HL-60 (cell line): ENCODE measurements at regions not wholly inside any gene's neighbourhood (a gene's known extent, or its start where the extent isn't known, plus 50 kb on each side); places are given as distances from the start of the nearest gene placed in this dataset.

ENCODE experiments used
- POLR2AphosphoS5 ChIP-seq: IDR thresholded peaks from 2 replicates; pipeline ENCODE4 v1.6.1; 2012; ENCODE audit warnings: low read depth
- SPI1 ChIP-seq: IDR thresholded peaks from 2 replicates; pipeline ENCODE4 v1.6.1; 2012; ENCODE audit warnings: low read depth, mild to moderate bottlenecking, borderline replicate concordance
- TF ChIP-seq, protein P1 (sequence below): IDR thresholded peaks from one replicate; pipeline ENCODE4 v1.5.1; 2011; ENCODE audit warnings: low read length, control low read depth, inconsistent platforms; ENCODE audit not compliant: insufficient read depth
- TF ChIP-seq, protein P2 (sequence below): IDR thresholded peaks from 2 replicates; pipeline ENCODE4 v1.6.1; 2012; ENCODE audit warnings: low read depth; ENCODE audit not compliant: insufficient replicate concordance

DNA sequence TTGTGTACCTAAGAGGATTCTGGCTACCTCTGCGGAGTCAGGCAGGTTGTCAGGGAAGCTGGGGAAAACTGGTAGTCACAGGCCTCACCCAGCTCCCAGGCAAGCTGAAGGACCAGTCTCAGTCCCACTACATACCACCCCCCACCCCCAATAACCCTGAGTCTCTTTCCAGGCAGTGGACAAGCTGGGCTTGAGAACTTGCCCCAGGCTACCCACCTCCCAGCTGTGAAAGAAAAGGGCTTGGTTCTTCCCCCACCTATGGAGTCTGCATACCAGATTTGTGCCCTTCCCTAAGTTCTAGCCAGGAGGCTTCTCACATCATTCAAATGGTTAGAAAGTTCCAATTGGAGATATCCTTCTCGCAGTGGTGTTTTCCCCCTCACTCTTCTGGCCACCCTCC, 1678.8 kb downstream of the MAT2B start:
- TF ChIP-seq, protein P1, sequence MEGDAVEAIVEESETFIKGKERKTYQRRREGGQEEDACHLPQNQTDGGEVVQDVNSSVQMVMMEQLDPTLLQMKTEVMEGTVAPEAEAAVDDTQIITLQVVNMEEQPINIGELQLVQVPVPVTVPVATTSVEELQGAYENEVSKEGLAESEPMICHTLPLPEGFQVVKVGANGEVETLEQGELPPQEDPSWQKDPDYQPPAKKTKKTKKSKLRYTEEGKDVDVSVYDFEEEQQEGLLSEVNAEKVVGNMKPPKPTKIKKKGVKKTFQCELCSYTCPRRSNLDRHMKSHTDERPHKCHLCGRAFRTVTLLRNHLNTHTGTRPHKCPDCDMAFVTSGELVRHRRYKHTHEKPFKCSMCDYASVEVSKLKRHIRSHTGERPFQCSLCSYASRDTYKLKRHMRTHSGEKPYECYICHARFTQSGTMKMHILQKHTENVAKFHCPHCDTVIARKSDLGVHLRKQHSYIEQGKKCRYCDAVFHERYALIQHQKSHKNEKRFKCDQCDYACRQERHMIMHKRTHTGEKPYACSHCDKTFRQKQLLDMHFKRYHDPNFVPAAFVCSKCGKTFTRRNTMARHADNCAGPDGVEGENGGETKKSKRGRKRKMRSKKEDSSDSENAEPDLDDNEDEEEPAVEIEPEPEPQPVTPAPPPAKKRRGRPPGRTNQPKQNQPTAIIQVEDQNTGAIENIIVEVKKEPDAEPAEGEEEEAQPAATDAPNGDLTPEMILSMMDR, result no peak
- TF ChIP-seq POLR2AphosphoS5 (no peak), SPI1 (no peak)
- TF ChIP-seq, protein P2, sequence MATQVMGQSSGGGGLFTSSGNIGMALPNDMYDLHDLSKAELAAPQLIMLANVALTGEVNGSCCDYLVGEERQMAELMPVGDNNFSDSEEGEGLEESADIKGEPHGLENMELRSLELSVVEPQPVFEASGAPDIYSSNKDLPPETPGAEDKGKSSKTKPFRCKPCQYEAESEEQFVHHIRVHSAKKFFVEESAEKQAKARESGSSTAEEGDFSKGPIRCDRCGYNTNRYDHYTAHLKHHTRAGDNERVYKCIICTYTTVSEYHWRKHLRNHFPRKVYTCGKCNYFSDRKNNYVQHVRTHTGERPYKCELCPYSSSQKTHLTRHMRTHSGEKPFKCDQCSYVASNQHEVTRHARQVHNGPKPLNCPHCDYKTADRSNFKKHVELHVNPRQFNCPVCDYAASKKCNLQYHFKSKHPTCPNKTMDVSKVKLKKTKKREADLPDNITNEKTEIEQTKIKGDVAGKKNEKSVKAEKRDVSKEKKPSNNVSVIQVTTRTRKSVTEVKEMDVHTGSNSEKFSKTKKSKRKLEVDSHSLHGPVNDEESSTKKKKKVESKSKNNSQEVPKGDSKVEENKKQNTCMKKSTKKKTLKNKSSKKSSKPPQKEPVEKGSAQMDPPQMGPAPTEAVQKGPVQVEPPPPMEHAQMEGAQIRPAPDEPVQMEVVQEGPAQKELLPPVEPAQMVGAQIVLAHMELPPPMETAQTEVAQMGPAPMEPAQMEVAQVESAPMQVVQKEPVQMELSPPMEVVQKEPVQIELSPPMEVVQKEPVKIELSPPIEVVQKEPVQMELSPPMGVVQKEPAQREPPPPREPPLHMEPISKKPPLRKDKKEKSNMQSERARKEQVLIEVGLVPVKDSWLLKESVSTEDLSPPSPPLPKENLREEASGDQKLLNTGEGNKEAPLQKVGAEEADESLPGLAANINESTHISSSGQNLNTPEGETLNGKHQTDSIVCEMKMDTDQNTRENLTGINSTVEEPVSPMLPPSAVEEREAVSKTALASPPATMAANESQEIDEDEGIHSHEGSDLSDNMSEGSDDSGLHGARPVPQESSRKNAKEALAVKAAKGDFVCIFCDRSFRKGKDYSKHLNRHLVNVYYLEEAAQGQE, result no peak
